HG03108 (cell line): ENCODE measurements at regions not wholly inside any gene's neighbourhood (a gene's known extent, or its start where the extent isn't known, plus 50 kb on each side); places are given as distances from the start of the nearest gene placed in this dataset.
"Not testable (repeated sequence)": the region's sequence is repeated elsewhere in the genome, so short reads cannot be mapped to it uniquely, and the experiment has no call there.

ENCODE experiments used
- ATAC-seq: cut with Tn5 transposase; IDR thresholded peaks from one replicate; pipeline ENCODE4 v1.9.1; 2021; ENCODE audit warnings: moderate library complexity; ENCODE audit not compliant: unreplicated experiment

DNA sequence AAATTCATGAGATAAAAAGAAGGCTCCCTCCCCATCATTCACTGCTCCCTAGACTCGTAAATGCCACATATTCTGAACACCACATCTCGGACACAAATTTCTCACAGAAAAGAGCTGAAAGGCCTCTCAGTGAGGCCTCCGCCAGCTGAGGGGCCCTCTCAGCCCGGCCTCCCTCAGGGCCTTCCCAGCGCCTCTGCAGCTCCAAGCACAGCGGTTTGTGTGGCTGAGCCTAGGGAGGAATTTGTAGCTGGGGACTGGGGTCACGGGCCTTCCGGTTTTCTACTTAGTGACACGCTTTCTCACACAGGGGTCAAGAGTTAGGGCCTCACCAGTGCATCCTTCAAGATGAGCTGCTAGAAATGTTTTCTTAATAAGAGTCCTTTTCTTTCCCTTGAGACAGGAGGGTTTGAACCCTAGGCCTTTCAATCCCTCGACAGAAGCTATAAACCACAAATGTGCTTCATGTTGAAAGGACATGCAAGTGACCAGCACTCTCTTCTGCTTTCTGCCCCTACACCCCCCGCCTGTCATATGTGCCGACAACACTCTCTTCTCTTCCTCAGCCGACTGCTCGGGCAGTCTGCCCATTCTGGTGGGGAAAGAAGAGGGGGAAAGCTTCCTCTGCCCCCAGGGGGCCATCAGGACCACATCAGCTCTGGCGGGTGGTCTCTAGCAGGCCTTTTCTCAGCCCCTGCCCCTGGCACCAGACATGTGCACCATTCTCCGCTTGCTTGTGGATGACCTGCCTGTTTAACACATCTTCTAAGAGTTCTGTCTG is 104.9 kb downstream of the CHIC2 start:
- ATAC-seq, result no peak

- ATAC-seq, result no peak
Observed at GRCh38 chr4:53956454-53956853, 108.0 kb downstream of the CHIC2 start.

GRCh38 chr4:53956053-53956452 is 108.4 kb downstream of the CHIC2 start:
- ATAC-seq, result no peak

DNA sequence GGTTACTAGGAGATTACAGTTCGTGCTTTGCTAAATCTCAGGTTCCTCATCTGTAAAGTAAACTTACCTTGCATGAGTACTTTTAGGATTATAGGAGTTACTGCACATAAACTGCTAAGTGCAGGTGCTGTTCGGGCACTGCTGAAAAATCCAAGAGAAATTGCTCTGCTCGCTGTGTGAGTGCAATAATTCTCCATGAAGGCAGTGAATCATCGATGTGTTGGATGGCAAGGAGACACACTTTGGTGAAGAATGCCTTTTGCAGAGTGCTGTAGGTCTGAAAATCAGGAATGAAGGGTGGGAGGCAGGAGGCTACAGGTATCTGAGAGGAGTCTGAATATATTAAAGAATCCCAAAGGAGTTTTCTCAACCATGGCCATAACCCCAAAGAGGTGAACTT is 113.0 kb downstream of the CHIC2 start:
- no peak for ATAC-seq

- no peak for ATAC-seq
Observed at GRCh38 chr4:53943345-53944085, 120.9 kb downstream of the CHIC2 start.

GRCh38 chr4:53942712-53943111 is 121.7 kb downstream of the CHIC2 start:
- no peak for ATAC-seq

DNA sequence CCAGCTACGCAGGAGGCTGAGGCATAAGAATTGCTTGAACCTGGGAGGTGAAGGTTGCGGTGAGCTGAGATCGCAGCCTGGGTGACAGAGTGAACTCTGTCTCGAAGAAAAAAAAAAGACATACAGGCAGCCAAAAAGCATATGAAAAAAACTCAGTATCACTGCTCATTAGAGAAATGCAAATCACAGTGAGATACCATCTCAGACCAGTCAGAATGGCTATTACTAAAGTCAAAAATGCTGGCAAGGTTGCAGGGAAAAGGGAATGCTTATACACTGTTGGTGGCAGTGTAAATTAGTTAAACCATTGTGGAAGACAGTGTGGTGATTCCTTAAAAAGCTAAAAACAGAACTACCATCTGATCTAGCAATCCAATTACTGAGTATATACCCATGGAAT is 123.1 kb downstream of the CHIC2 start:
- ATAC-seq, result no peak

DNA sequence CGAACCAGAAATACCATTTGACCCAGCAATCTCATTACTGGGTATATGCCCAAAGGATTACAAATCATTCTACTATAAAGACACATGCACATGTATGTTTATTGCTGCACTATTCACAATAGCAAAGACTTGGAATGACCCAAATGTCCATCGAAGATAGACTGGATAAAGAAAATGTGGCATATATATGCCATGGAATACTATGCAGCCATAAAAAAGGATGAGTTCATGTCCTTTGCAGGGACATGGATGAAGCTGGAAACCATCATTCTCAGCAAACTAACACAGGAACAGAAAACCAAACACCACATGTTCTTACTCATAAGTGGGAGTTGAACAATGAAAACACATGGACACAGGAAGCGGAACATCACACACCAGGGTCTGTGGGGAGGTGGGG is 124.5 kb downstream of the CHIC2 start:
- not testable (repeated sequence) for ATAC-seq

GRCh38 chr4:53937918-53938317 is 126.5 kb downstream of the CHIC2 start:
- ATAC-seq, result no peak

- no peak for ATAC-seq
Observed at GRCh38 chr4:53937327-53937726, 127.1 kb downstream of the CHIC2 start.

DNA sequence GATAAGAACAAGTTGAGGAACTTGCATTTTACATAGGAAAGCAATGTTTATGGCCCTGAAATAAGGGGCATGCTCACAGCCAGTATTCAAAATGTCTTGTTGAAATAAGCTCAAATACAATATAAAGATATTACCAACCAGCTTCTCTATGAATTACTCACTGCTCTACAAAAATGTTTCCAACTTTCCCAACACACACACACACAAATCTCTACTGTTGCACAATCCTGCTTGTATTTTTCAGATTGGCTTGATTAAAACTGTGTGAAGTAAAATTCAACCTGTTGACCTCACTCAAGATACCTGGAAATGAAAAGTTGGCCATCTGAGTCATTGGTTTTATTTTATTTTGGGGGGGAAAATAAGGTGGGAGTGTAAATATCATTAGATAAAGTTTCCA is 128.6 kb downstream of the CHIC2 start:
- ATAC-seq, result no peak

- ATAC-seq, result no peak
Observed at GRCh38 chr4:53932796-53933610, 131.4 kb downstream of the CHIC2 start.

DNA sequence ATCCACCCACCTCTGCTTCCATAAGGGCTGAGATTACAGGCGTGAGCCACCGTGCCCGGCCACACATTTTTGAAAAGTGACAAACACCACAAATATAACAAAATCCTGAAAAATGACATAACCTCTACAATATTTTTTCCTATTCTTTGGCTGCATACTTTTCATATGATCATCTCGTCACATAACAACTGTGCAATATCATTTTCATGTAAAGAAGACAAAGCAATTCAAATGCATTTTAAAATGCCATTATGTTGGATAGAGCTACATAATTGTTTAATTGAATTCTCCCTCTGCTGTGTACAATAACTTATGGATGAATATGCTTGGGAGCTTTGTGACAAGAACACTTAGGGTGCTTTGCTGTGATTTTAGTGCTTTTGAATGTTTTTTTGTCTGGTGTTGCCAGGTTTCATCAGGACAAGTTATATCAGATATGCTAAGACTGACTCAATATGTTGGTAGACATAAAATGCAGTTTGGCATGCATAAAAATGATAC is 132.9 kb downstream of the CHIC2 start:
- no peak for ATAC-seq

DNA sequence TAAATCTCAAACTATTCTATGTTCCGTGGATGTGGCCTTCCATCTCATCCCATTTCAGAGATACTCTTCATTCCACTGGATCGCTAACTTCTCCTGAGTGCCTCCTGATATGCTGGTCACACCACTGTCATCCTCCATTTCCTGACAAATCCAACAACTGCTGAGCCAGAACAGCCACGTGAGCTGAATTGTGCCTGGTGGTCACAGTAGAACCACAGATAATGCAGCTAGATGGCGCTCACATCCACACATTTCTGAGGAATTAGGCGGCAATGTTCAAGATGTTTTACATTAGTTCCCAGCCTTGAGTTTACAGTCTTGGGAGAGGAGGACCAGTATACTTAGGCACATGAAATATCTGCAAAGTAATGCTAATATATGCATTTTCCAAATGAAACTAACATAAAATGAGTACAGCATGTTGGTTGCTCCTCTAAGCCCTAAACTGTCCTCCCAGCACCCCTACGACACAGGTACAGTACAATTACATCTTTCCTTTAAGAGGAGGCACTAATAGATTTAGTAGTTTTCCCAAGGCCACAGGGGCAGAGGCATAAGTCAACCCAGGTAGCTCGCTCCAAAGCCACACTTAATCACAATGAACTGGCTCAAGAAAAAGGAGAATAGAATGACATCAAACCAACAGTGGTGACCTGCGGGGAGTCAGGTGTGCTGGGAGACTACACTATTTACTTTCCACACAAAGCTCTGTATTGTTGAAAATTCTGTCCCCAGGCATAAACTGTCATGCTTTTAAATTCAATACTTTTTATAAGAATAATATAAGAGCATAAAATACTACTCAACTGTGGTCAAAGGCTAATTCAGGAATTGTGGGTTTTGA is 134.2 kb downstream of the CHIC2 start:
- no peak for ATAC-seq

DNA sequence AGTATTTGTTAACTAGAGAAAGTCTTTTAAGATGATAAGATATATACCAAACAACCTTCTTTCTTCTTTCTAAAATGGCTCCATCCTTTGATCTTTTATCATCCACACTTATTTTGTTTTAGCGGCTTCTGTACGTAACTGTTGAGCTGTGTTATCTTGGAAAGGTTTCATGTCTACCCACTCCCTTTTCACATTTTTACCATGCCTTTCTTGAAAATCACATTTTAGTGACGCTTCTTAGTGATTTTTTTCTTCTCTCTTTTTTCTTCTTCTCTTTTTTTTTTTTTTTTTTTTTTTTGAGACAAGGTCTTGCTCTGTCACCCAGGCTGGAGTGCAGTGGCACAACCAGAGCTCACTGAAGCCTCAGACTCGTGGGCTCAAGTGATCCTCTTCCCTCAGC is 135.1 kb downstream of the CHIC2 start:
- ATAC-seq, result no peak

DNA sequence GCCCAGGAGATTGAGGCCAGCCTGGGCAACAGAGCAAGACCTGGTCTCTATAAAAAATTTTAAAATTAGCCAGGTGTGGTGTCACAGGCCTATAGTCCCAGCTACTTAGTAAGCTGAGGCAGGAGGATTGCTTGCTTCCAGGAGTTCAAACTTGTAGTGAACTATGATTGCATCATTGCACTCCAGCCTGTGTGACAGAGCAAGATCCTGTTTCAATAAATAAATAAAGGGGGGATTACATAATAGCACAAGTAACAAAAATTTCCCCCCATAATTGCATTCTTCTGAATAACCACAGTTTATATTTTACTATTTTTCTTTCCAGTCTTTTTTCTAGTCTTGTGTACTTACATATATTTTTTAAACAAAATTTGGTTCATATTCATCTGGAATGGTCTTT is 135.6 kb downstream of the CHIC2 start:
- no peak for ATAC-seq

DNA sequence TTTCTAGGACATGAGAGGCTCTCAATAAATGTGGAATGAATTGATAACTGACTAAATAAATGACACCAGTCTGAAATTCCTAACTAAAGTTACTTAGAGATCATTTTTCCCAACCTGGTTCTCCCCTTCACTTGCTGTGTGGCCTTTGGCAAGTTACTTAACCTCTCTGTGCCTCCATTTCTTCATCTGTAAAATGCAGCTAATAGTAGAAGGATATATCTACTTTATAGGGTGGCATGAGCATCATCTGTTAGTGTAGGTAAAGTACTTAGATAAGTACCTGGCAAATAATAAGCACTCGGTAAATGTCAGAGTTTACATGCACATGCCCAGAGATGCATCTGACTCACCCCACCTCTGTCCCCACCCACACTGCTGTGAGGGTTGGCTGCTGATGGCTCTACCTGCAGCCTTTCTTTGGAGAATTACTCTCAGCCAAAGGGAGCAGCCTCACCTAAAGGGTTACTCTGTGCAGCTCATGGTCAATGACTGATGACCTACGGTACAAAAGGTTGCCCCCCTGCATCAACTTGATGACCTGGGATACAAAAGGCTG is 139.3 kb downstream of the CHIC2 start:
- ATAC-seq, result no peak

- no peak for ATAC-seq
Observed at GRCh38 chr4:53924333-53925049, 139.9 kb downstream of the CHIC2 start.

DNA sequence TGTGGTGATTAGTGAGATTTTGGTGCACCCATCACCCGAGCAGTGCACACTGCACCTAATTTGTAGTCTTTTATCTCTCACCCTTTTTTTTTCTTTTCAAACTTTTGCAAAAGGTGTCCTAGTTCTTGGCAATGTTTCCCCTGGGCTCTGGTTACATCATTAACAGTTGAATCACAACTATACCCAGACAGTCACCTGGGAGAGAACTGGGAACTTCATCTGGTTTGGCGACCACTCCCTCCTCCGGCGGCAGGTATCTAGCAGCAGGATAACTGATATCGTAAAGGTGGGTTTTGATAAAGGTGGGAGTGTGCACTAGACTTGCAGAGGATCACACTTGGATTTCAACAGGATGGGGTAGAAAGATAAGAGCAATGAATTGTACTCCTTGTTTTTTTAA is 140.5 kb downstream of the CHIC2 start:
- no peak for ATAC-seq

- ATAC-seq, result no peak
Observed at GRCh38 chr4:53921856-53922255, 142.5 kb downstream of the CHIC2 start.
